Hepatocyte (in vitro differentiated cells): ENCODE measurements at regions not wholly inside any gene's neighbourhood (a gene's known extent, or its start where the extent isn't known, plus 50 kb on each side); places are given as distances from the start of the nearest gene placed in this dataset.
A peak's percentile ranks its signal among the peaks of the same experiment; 100 is the strongest.
"Not testable (repeated sequence)": the region's sequence is repeated elsewhere in the genome, so short reads cannot be mapped to it uniquely, and the experiment has no call there.

Source experiments
- DNase-seq: peaks from one replicate; pipeline ENCODE4 v3.0.0-alpha.2; 2016; ENCODE audit warnings: low spot score
- H2AFZ ChIP-seq: fragments of 200-600 bp; sonication (generic); 2 replicates; pipeline ENCODE4 v1.6.0; 2016; ENCODE audit warnings: antibody characterized with exemption, mild to moderate bottlenecking
- H3K27ac ChIP-seq: fragments of 200-600 bp; sonication (generic); 2 replicates; pipeline ENCODE4 v1.5.1; 2016; ENCODE audit warnings: mild to moderate bottlenecking
- H3K27me3 ChIP-seq: fragments of 200-600 bp; sonication (generic); 2 replicates; pipeline ENCODE4 v1.6.1; 2016
- H3K36me3 ChIP-seq: fragments of 200-600 bp; sonication (generic); replicated peaks from 2 replicates; pipeline ENCODE4 v1.5.1; 2016; ENCODE audit warnings: low read depth; ENCODE audit not compliant: insufficient read depth
- H3K4me1 ChIP-seq: fragments of 200-600 bp; sonication (generic); 2 replicates; pipeline ENCODE4 v1.5.1; 2016; ENCODE audit warnings: mild to moderate bottlenecking, moderate library complexity; ENCODE audit not compliant: insufficient read depth
- H3K4me2 ChIP-seq: fragments of 200-600 bp; sonication (generic); 2 replicates; pipeline ENCODE4 v1.6.0; 2016
- H3K4me3 ChIP-seq: fragments of 200-600 bp; sonication (generic); 2 replicates; pipeline ENCODE4 v1.5.1; 2016; ENCODE audit warnings: mild to moderate bottlenecking
- H3K79me2 ChIP-seq: fragments of 200-600 bp; sonication (generic); 2 replicates; pipeline ENCODE4 v1.6.0; 2017; ENCODE audit warnings: mild to moderate bottlenecking
- H3K9me2 ChIP-seq: fragments of 200-600 bp; sonication (generic); replicated peaks from 2 replicates; pipeline ENCODE4 v1.6.0; 2017; ENCODE audit warnings: mild to moderate bottlenecking; ENCODE audit not compliant: insufficient read depth
- H3K9me3 ChIP-seq: fragments of 200-600 bp; sonication (generic); 2 replicates; pipeline ENCODE4 v1.5.1; 2016; ENCODE audit warnings: low read depth, mild to moderate bottlenecking
- H4K20me1 ChIP-seq: fragments of 200-600 bp; sonication (generic); 2 replicates; pipeline ENCODE4 v1.6.0; 2016; ENCODE audit warnings: mild to moderate bottlenecking; ENCODE audit not compliant: insufficient read depth, poor library complexity, severe bottlenecking
- EZH2 ChIP-seq: fragments of 200-600 bp; sonication (generic); IDR thresholded peaks from 2 replicates; pipeline ENCODE4 v1.6.1; 2016; ENCODE audit warnings: antibody characterized with exemption, mild to moderate bottlenecking, borderline replicate concordance
- EZH2phosphoT487 ChIP-seq: fragments of 200-600 bp; sonication (generic); IDR thresholded peaks from one replicate; pipeline ENCODE4 v1.6.1; 2018; ENCODE audit warnings: antibody characterized with exemption, mild to moderate bottlenecking, low read depth, moderate library complexity; ENCODE audit not compliant: unreplicated experiment, severe bottlenecking
- WGBS: methylation state at CpG from one replicate; pipeline ENCODE4 v1.1.6; 2016; ENCODE audit warnings: low lambda C conversion rate; ENCODE audit errors: missing lambda C conversion rate; 5-methylcytosine and 5-hydroxymethylcytosine counted together
- TF ChIP-seq, protein P1 (sequence below): fragments of 200-600 bp; sonication (generic); IDR thresholded peaks from 2 replicates; pipeline ENCODE4 v1.5.1; 2016; ENCODE audit warnings: antibody characterized with exemption, mild to moderate bottlenecking; ENCODE audit not compliant: poor library complexity

DNA sequence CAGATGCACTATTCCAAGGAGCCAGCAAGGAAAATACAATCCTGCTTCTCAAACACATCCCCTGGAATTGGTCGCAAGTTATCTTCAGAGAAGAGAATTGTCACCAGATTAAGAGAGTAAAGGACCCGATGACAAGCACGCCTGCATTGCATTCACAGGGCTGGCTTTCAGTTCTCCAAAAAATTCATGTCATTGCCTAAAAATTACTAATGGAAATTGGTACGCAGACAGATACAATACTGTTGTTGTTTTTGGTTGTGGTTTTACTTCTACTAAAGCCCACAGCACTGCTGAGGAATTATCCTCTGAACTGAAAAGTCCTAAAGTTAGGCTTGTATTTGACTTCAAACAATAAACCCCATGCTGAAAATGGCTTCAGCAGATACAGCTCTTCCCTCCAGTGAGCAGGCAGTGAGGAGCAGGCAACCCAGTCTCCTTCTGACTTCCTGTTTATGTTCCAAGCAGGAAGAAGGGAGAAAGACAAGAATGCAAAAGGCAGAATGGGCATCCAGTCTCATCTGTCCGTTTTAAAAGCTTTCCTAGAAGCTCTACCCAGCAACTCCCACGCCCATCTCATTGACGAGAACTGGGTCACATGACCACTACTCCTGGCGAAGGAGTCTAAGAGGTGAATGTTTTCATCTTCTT, 80.6 kb upstream of the ZNF366 start:
- no peaks in the 10 kb centered on the region for H3K36me3 ChIP-seq
- H3K79me2 ChIP-seq = no peaks in the 10 kb centered on the region
- no peak overlapping the region for H3K27ac ChIP-seq
- H3K4me2 ChIP-seq = no peak overlapping the region
- WGBS = 77% methylated on average over 8 of the region's 8 CpGs
- H3K9me3 ChIP-seq = no peaks in the 10 kb centered on the region
- no peaks in the 10 kb centered on the region for H4K20me1 ChIP-seq
- no peaks in the 10 kb centered on the region for H3K27me3 ChIP-seq
- no peaks in the 10 kb centered on the region for H3K9me2 ChIP-seq
- no peaks in the 10 kb centered on the region for H3K4me1 ChIP-seq
- H2AFZ ChIP-seq = peak overlapping the region; percentile 42
- TF ChIP-seq, protein P1, sequence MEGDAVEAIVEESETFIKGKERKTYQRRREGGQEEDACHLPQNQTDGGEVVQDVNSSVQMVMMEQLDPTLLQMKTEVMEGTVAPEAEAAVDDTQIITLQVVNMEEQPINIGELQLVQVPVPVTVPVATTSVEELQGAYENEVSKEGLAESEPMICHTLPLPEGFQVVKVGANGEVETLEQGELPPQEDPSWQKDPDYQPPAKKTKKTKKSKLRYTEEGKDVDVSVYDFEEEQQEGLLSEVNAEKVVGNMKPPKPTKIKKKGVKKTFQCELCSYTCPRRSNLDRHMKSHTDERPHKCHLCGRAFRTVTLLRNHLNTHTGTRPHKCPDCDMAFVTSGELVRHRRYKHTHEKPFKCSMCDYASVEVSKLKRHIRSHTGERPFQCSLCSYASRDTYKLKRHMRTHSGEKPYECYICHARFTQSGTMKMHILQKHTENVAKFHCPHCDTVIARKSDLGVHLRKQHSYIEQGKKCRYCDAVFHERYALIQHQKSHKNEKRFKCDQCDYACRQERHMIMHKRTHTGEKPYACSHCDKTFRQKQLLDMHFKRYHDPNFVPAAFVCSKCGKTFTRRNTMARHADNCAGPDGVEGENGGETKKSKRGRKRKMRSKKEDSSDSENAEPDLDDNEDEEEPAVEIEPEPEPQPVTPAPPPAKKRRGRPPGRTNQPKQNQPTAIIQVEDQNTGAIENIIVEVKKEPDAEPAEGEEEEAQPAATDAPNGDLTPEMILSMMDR = no peak
- TF ChIP-seq EZH2phosphoT487 = no peak
- no peak for TF ChIP-seq EZH2
- H3K4me3 ChIP-seq = no peak overlapping the region
- no peak for DNase-seq

DNA sequence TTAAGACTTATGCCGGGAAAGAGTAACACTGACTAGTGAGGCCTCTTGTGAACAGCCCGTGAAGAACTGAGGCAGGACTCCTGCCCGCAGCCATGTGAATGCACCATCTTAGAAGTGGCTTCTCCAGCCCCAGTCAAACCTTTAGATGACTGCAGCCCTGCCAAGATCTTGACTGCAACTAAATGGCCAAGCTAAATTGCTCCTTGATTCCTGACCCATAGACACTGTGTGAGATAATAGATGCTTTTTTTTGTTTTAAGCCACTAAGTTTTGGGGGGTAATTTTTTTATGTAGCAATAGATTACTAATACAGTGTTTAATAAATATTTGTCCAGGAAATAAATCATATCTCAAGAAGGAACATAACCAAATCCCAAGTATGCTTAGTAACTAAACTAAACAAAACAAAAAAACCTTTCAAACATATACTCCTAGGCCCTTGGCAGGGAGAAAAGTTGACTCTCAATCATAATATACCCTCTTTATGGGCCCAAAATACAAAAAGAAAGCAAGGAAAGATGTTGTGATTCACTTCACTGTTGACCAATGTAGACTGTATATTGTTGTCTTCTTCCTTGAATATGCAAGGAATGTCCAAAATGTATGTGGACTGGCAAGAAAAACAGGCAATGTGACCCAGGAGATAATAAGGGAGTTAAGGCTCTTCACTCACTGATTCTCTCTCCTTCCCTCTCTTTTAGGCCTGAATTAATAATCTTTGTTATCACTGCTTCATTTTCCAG, 79.7 kb upstream of the ZNF366 start:
- TF ChIP-seq EZH2phosphoT487 = no peak
- TF ChIP-seq EZH2 = no peak
- TF ChIP-seq, protein P1 = no peak
- no peak overlapping the region for H2AFZ ChIP-seq
- DNase-seq = no peak
- no peaks in the 10 kb centered on the region for H3K79me2 ChIP-seq
- no peaks in the 10 kb centered on the region for H4K20me1 ChIP-seq
- no peaks in the 10 kb centered on the region for H3K4me1 ChIP-seq
- H3K9me3 ChIP-seq = no peaks in the 10 kb centered on the region
- H3K36me3 ChIP-seq = no peaks in the 10 kb centered on the region
- no peaks in the 10 kb centered on the region for H3K9me2 ChIP-seq
- no peak overlapping the region for H3K4me3 ChIP-seq
- H3K27ac ChIP-seq = no peak overlapping the region
- WGBS = 97% methylated on average over 3 of the region's 3 CpGs
- no peak overlapping the region for H3K4me2 ChIP-seq
- H3K27me3 ChIP-seq = no peaks in the 10 kb centered on the region

DNA sequence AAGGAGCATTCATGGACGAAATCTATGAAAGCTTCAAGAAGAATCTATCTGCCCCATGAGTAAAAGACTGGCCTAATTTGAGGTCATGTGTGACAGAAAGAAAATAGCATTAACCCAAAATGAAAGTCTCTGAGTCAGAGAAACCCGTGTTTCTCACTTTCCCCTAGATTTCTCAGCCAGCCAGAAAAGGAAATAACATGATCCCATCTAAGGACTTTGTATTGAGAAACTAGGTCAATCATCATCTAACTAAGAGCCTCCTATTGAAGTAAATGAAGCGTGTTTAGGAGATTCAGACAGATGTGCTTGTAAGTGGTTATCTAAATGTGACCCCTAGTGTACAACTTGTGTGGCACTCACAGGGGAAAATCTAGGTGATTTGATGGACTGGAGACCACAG, 77.3 kb upstream of the ZNF366 start:
- no peak overlapping the region for H2AFZ ChIP-seq
- H3K79me2 ChIP-seq = no peaks in the 10 kb centered on the region
- no peaks in the 10 kb centered on the region for H3K27me3 ChIP-seq
- no peaks in the 10 kb centered on the region for H3K36me3 ChIP-seq
- H3K9me2 ChIP-seq = no peaks in the 10 kb centered on the region
- no peak overlapping the region for H3K4me2 ChIP-seq
- H3K9me3 ChIP-seq = no peaks in the 10 kb centered on the region
- DNase-seq = no peak
- H3K4me1 ChIP-seq = no peaks in the 10 kb centered on the region
- H3K4me3 ChIP-seq = no peak overlapping the region
- no peak overlapping the region for H3K27ac ChIP-seq
- no peak for TF ChIP-seq EZH2
- no peaks in the 10 kb centered on the region for H4K20me1 ChIP-seq
- WGBS = 75% methylated on average over 3 of the region's 3 CpGs

- H3K4me3 ChIP-seq, DNase-seq, H3K36me3 ChIP-seq, H3K4me1 ChIP-seq, H3K9me3 ChIP-seq, H4K20me1 ChIP-seq, H3K4me2 ChIP-seq, H3K27me3 ChIP-seq, H2AFZ ChIP-seq, H3K9me2 ChIP-seq, H3K27ac ChIP-seq, H3K79me2 ChIP-seq: not testable (repeated sequence)
- 91% methylated on average over 2 of the region's 2 CpGs for WGBS
Observed at GRCh38 chr5:72579290-72579689, 72.1 kb upstream of the ZNF366 start.
